HepG2 (cell line): ENCODE measurements at regions not wholly inside any gene's neighbourhood (a gene's known extent, or its start where the extent isn't known, plus 50 kb on each side); places are given as distances from the start of the nearest gene placed in this dataset.

Experiments used
- FOXJ3 ChIP-seq: sonication (generic); formaldehyde crosslinking; IDR thresholded peaks from 2 replicates; pipeline ENCODE4 v1.4.0; 2020; ENCODE audit warnings: missing genetic modification reagents, mild to moderate bottlenecking, borderline replicate concordance
- JUN ChIP-seq: sonication (generic); formaldehyde crosslinking; IDR thresholded peaks from 2 replicates; pipeline ENCODE4 v1.4.0; 2020; ENCODE audit warnings: mild to moderate bottlenecking, missing genetic modification reagents
- NFKB2 ChIP-seq: sonication (generic); formaldehyde crosslinking; IDR thresholded peaks from 2 replicates; pipeline ENCODE4 v1.4.0; 2020; ENCODE audit warnings: missing genetic modification reagents, borderline replicate concordance
- NR2C2 ChIP-seq: sonication (generic); formaldehyde crosslinking; IDR thresholded peaks from 2 replicates; pipeline ENCODE4 v1.4.0; 2020; ENCODE audit warnings: missing genetic modification reagents, mild to moderate bottlenecking, moderate library complexity, borderline replicate concordance
- REPIN1 ChIP-seq: sonication (generic); formaldehyde crosslinking; IDR thresholded peaks from 2 replicates; pipeline ENCODE4 v1.8.0; 2022; ENCODE audit warnings: missing genetic modification reagents, low read depth, mild to moderate bottlenecking, borderline replicate concordance
- RXRA ChIP-seq: sonication (generic); formaldehyde crosslinking; IDR thresholded peaks from 2 replicates; pipeline ENCODE4 v1.5.1; 2020; ENCODE audit warnings: missing genetic modification reagents
- SIN3B ChIP-seq: fragments of 150-350 bp; IDR thresholded peaks from 2 replicates; pipeline ENCODE4 v1.6.1; 2014; ENCODE audit warnings: low read length
- SP4 ChIP-seq: sonication (generic); formaldehyde crosslinking; IDR thresholded peaks from 2 replicates; pipeline ENCODE4 v1.8.1; 2023; ENCODE audit warnings: mild to moderate bottlenecking, missing genetic modification reagents
- THRA ChIP-seq: sonication (generic); formaldehyde crosslinking; IDR thresholded peaks from 2 replicates; pipeline ENCODE4 v1.4.0; 2020; ENCODE audit warnings: missing genetic modification reagents, borderline replicate concordance
- USF2 ChIP-seq, 2 experiments: sonication (generic) in 1 of 2; formaldehyde crosslinking in 1 of 2; IDR thresholded peaks; 2 replicates each; pipeline versions ENCODE4 v1.5.1 to v1.6.1; 2011 to 2020; ENCODE audit warnings: borderline replicate concordance in 1 of 2, low read depth in 1 of 2, low read length in 1 of 2, mild to moderate bottlenecking in 1 of 2, missing genetic modification reagents in 1 of 2, moderate library complexity in 1 of 2
- WIZ ChIP-seq: sonication (generic); formaldehyde crosslinking; IDR thresholded peaks from 2 replicates; pipeline ENCODE4 v1.5.1; 2020; ENCODE audit warnings: mild to moderate bottlenecking, missing genetic modification reagents
- ZNF333 ChIP-seq: sonication (generic); formaldehyde crosslinking; IDR thresholded peaks from 2 replicates; pipeline ENCODE4 v1.4.0; 2020; ENCODE audit warnings: mild to moderate bottlenecking, missing genetic modification reagents, borderline replicate concordance
- ZNF407 ChIP-seq: sonication (generic); formaldehyde crosslinking; IDR thresholded peaks from one replicate; pipeline ENCODE4 v1.5.1; 2020; ENCODE audit warnings: mild to moderate bottlenecking, missing genetic modification reagents; ENCODE audit errors: not compliant biosample characterization
- ZNF496 ChIP-seq: sonication (generic); formaldehyde crosslinking; IDR thresholded peaks from 2 replicates; pipeline ENCODE4 v1.8.1; 2023; ENCODE audit warnings: mild to moderate bottlenecking, moderate library complexity, missing genetic modification reagents; ENCODE audit not compliant: insufficient replicate concordance
- ZNF616 ChIP-seq: sonication (generic); formaldehyde crosslinking; IDR thresholded peaks from 2 replicates; pipeline ENCODE4 v1.5.0; 2020; ENCODE audit warnings: low read depth, mild to moderate bottlenecking, missing genetic modification reagents
- ZNF746 ChIP-seq: sonication (generic); formaldehyde crosslinking; IDR thresholded peaks from 2 replicates; pipeline ENCODE4 v1.8.0; 2022; ENCODE audit warnings: mild to moderate bottlenecking, missing genetic modification reagents
- ZNF792 ChIP-seq: IDR thresholded peaks from 2 replicates; pipeline ENCODE4 v1.6.1; 2016

- TF ChIP-seq ZNF407 (CRISPR knock-in tag) (no peak), SP4 (CRISPR knock-in tag) (no peak), SIN3B (no peak), RXRA (peak; percentile 28), ZNF333 (CRISPR knock-in tag) (no peak), THRA (CRISPR knock-in tag) (peak; percentile 90), JUN (peak; percentile 96), ZNF616 (CRISPR knock-in tag) (no peak), ZNF496 (no peak), NFKB2 (CRISPR knock-in tag) (no peak), ZNF746 (CRISPR knock-in tag) (no peak), NR2C2 (CRISPR knock-in tag) (peak; percentile 56; the same call in 1 of the 2 replicates), USF2 (IDR thresholded peaks at IDR 0.05; ENCODE audit: low read depth, low read length) (no peak), USF2 (CRISPR knock-in tag; IDR thresholded peaks at IDR 0.05; ENCODE audit: borderline replicate concordance) (no peak), REPIN1 (CRISPR knock-in tag) (peak; percentile 34), WIZ (CRISPR knock-in tag) (no peak), ZNF792 (peak; percentile 83; the same call in 1 of the 2 replicates), FOXJ3 (peak; percentile 100)
These were observed 432.3 kb downstream of the STK39 start (continued) for GRCh38 chr2:167814881-167815718.
